HCT116 (cell line): ENCODE measurements at regions not wholly inside any gene's neighbourhood (a gene's known extent, or its start where the extent isn't known, plus 50 kb on each side); places are given as distances from the start of the nearest gene placed in this dataset.

ENCODE experiments used
- ATAC-seq: fragments of 200-7000 bp; cut with Tn5 transposase; 2 replicates; pipeline ENCODE4 v1.9.1; 2020; ENCODE audit warnings: mild to moderate bottlenecking, moderate library complexity
- BruUV-seq: library from RNA; stranded (reverse); fragments of 400-500 nt; replicated peaks from 2 replicates; lab custom pipeline; 2021; lab: Mats Ljungman, UMichigan
- CTCF ChIA-PET: fragments of 300-600 bp; sonication (Branson Sonifier 250); formaldehyde crosslinking; loops from one replicate; lab custom pipeline; 2021; ENCODE audit warnings: antibody characterized with exemption; lab: Charles Lee
- POLR2A ChIA-PET: fragments of 300-600, 350-600 bp; sonication (Branson Sonifier 250); formaldehyde crosslinking; loops from one replicate; lab custom pipeline; 2021; ENCODE audit warnings: antibody characterized with exemption; lab: Charles Lee
- RAD21 ChIA-PET, 2 experiments: fragments of 300-600 bp; sonication (Branson Sonifier 250); formaldehyde crosslinking; loops; one replicate each; lab custom pipeline; 2023; ENCODE audit warnings: low total read pairs in 2 of 2; ENCODE audit not compliant: uncharacterized antibody in 2 of 2, unreplicated experiment in 2 of 2, low non-redundant PET in 1 of 2; lab: Charles Lee
- DNase-seq: peaks from one replicate; pipeline ENCODE4 v3.0.0-alpha.2; 2010; ENCODE audit warnings: low read depth, low spot score
- H2AFZ ChIP-seq: fragments of 200-600 bp; shearing (Covaris generic), sonication (generic); 2 replicates; pipeline ENCODE4 v1.6.1; 2017; ENCODE audit warnings: low read depth, mixed run types, mixed read lengths, antibody characterized with exemption, low read length; ENCODE audit not compliant: poor library complexity, severe bottlenecking
- H3K27ac ChIP-seq: 2 replicates; pipeline ENCODE4 v1.5.1; 2012; ENCODE audit warnings: low read depth, low read length
- H3K27me3 ChIP-seq: fragments of 200-600 bp; sonication (generic); 2 replicates; pipeline ENCODE4 v1.6.1; 2016; ENCODE audit warnings: mixed run types, low read length, mixed read lengths; ENCODE audit not compliant: insufficient read depth
- H3K36me3 ChIP-seq, 2 experiments: fragments of 200-500 bp in 1 of 2; fragments of 200-600 bp in 1 of 2; sonication (Bioruptor generic) in 1 of 2; sonication (generic) in 1 of 2; 2 replicates each; pipeline versions ENCODE4 v1.5.1 to v1.6.1; 2014 to 2016; ENCODE audit warnings: low read length in 2 of 2, inconsistent platforms in 1 of 2, mixed read lengths in 1 of 2, mixed run types in 1 of 2; ENCODE audit not compliant: insufficient read depth in 2 of 2, control insufficient read depth in 1 of 2
- H3K4me1 ChIP-seq, 2 experiments: fragments of 200-600 bp in 1 of 2; sonication (generic) in 1 of 2; 2 replicates each; pipeline versions ENCODE4 v1.5.1 to v1.6.1; 2012 to 2017; ENCODE audit warnings: low read length in 2 of 2, inconsistent platforms in 1 of 2, mild to moderate bottlenecking in 1 of 2, mixed read lengths in 1 of 2, mixed run types in 1 of 2, moderate library complexity in 1 of 2; ENCODE audit not compliant: insufficient read depth in 2 of 2, control insufficient read depth in 1 of 2
- H3K4me2 ChIP-seq: fragments of 200-600 bp; sonication (generic); 2 replicates; pipeline ENCODE4 v1.6.1; 2017; ENCODE audit warnings: mixed run types, low read length, mixed read lengths
- H3K4me3 ChIP-seq, 2 experiments: fragments of 200-600 bp in 1 of 2; sonication (generic) in 1 of 2; replicated peaks in 1 of 2; 2 replicates each; pipeline ENCODE4 v1.5.1; 2011 to 2016; ENCODE audit warnings: low read length in 2 of 2, control low read depth in 1 of 2, low read depth in 1 of 2, mild to moderate bottlenecking in 1 of 2, mixed read lengths in 1 of 2, mixed run types in 1 of 2
- H3K79me2 ChIP-seq: fragments of 200-600 bp; sonication (generic); 2 replicates; pipeline ENCODE4 v1.6.1; 2017; ENCODE audit warnings: mild to moderate bottlenecking, mixed run types, low read length, moderate library complexity, mixed read lengths; ENCODE audit not compliant: insufficient read depth
- H3K9ac ChIP-seq: fragments of 200-600 bp; sonication (generic); 2 replicates; pipeline ENCODE4 v1.6.1; 2016; ENCODE audit warnings: low read length, mixed read lengths
- H3K9me2 ChIP-seq: fragments of 200-600 bp; sonication (generic), shearing (Covaris generic); 2 replicates; pipeline ENCODE4 v1.6.1; 2017; ENCODE audit warnings: mixed run types, mild to moderate bottlenecking, moderate library complexity; ENCODE audit not compliant: insufficient read depth
- H3K9me3 ChIP-seq, 2 experiments: fragments of 200-500 bp in 1 of 2; fragments of 200-600 bp in 1 of 2; sonication (Bioruptor generic) in 1 of 2; sonication (generic) in 1 of 2; 2 replicates each; pipeline ENCODE4 v1.6.1; 2014 to 2017; ENCODE audit warnings: low read length in 2 of 2, mixed read lengths in 2 of 2, inconsistent platforms in 1 of 2, low read depth in 1 of 2, mild to moderate bottlenecking in 1 of 2, mixed run types in 1 of 2, moderate library complexity in 1 of 2; ENCODE audit not compliant: control insufficient read depth in 1 of 2, insufficient read depth in 1 of 2
- H4K20me1 ChIP-seq: fragments of 200-600 bp; sonication (generic), shearing (Covaris generic); 2 replicates; pipeline ENCODE4 v1.6.1; 2017; ENCODE audit warnings: mixed run types, mild to moderate bottlenecking, moderate library complexity; ENCODE audit not compliant: insufficient read depth
- ATF3 ChIP-seq: IDR thresholded peaks from 2 replicates; pipeline ENCODE4 v1.6.1; 2012
- CBX3 ChIP-seq: IDR thresholded peaks from 2 replicates; pipeline ENCODE4 v1.6.1; 2012; ENCODE audit warnings: low read depth
- CEBPB ChIP-seq: IDR thresholded peaks from 2 replicates; pipeline ENCODE4 v1.6.1; 2012; ENCODE audit warnings: low read depth
- CTCF ChIP-seq, 3 experiments: fragments of 200-600 bp in 1 of 3; sonication (generic) in 1 of 3; IDR thresholded peaks in 2 of 3; conservative IDR thresholded peaks in 1 of 3; 2 replicates each; pipeline ENCODE4 v1.5.1; 2012 to 2017; ENCODE audit warnings: low read depth in 2 of 3, low read length in 2 of 3, antibody characterized with exemption in 1 of 3, borderline replicate concordance in 1 of 3, control low read depth in 1 of 3, mild to moderate bottlenecking in 1 of 3, mixed read lengths in 1 of 3, mixed run types in 1 of 3, moderate library complexity in 1 of 3; ENCODE audit not compliant: insufficient read depth in 1 of 3
- EGR1 ChIP-seq: IDR thresholded peaks from 2 replicates; pipeline ENCODE4 v1.6.1; 2012; ENCODE audit warnings: low read depth
- EZH2phosphoT487 ChIP-seq: fragments of 200-600 bp; IDR thresholded peaks from 2 replicates; pipeline ENCODE4 v1.6.1; 2018; ENCODE audit warnings: antibody characterized with exemption, borderline replicate concordance
- FOSL1 ChIP-seq: IDR thresholded peaks from 2 replicates; pipeline ENCODE4 v1.6.1; 2012; ENCODE audit warnings: low read depth
- JUND ChIP-seq: IDR thresholded peaks from 2 replicates; pipeline ENCODE4 v1.6.1; 2012
- POLR2A ChIP-seq: IDR thresholded peaks from 2 replicates; pipeline ENCODE4 v1.7.0; 2011; ENCODE audit warnings: borderline replicate concordance; ENCODE audit not compliant: insufficient read depth, insufficient read length; ENCODE audit errors: extremely low read depth
- POLR2AphosphoS5 ChIP-seq: IDR thresholded peaks from 2 replicates; pipeline ENCODE4 v1.6.1; 2011; ENCODE audit warnings: mild to moderate bottlenecking, low read depth, low read length, moderate library complexity
- RAD21 ChIP-seq: IDR thresholded peaks from 2 replicates; pipeline ENCODE4 v1.6.1; 2012; ENCODE audit warnings: low read depth, mild to moderate bottlenecking
- SIN3A ChIP-seq: IDR thresholded peaks from 2 replicates; pipeline ENCODE4 v1.6.1; 2012; ENCODE audit warnings: low read depth
- SP1 ChIP-seq: IDR thresholded peaks from 2 replicates; pipeline ENCODE4 v1.6.1; 2012; ENCODE audit warnings: low read depth
- SRF ChIP-seq: IDR thresholded peaks from 2 replicates; pipeline ENCODE4 v1.6.1; 2012; ENCODE audit warnings: low read depth
- TCF7L2 ChIP-seq: IDR thresholded peaks from 2 replicates; pipeline ENCODE4 v1.7.0; 2011; ENCODE audit warnings: borderline replicate concordance, inconsistent platforms; ENCODE audit not compliant: insufficient read depth, insufficient read length; ENCODE audit errors: extremely low read depth
- YY1 ChIP-seq: IDR thresholded peaks from 2 replicates; pipeline ENCODE4 v1.6.1; 2011; ENCODE audit warnings: low read length, low read depth, moderate library complexity, mild to moderate bottlenecking; ENCODE audit not compliant: insufficient replicate concordance; ENCODE audit errors: extremely low read depth
- intact Hi-C: fragments of 100-400 bp; cut with micrococcal nuclease; formaldehyde crosslinking; loops from 2 replicates; pipeline ENCODE4 v1.10.0; 2022
- TF ChIP-seq, protein P1 (sequence below): IDR thresholded peaks from 2 replicates; pipeline ENCODE4 v1.6.1; 2011; ENCODE audit warnings: mild to moderate bottlenecking, low read length, moderate library complexity; ENCODE audit not compliant: insufficient replicate concordance; ENCODE audit errors: extremely low read depth
- TF ChIP-seq, protein P2 (sequence below): IDR thresholded peaks from 2 replicates; pipeline ENCODE4 v1.6.1; 2012

GRCh38 chr6:81938014-81938856, 185.8 kb upstream of the TENT5A start:
- ChIA-PET POLR2A (interaction anchor here (1.0 kb wide), 1 partner anchor 186 kb away, joined by 3 read pairs; the partner anchor contains the start of gene TENT5A), RAD21 (no interaction called here), CTCF (no interaction called here)
- Histone ChIP-seq H3K4me2 (peak overlapping the region; percentile 64), H3K9me3 (no peaks in the 10 kb centered on the region), H4K20me1 (no peaks in the 10 kb centered on the region), H3K27me3 (no peaks in the 10 kb centered on the region), H3K27ac (no peak overlapping the region), H3K4me3 (peak overlapping the region in 1 of 2 experiments; percentile 26; a peak in 3 of 4 replicates), H3K9ac (peak overlapping the region; percentile 54), H2AFZ (peak overlapping the region; percentile 30), H3K4me1 (peaks cover 23 to 79% of the 10 kb centered on the region in 2 experiments), H3K79me2 (no peaks in the 10 kb centered on the region), H3K36me3 (no peaks in the 10 kb centered on the region), H3K9me2 (no peaks in the 10 kb centered on the region)
- TSS peak; percentile 92 for BruUV-seq
- DNase-seq = peak; percentile 96
- intact Hi-C loops = no loop called here
- TF ChIP-seq, protein P1, sequence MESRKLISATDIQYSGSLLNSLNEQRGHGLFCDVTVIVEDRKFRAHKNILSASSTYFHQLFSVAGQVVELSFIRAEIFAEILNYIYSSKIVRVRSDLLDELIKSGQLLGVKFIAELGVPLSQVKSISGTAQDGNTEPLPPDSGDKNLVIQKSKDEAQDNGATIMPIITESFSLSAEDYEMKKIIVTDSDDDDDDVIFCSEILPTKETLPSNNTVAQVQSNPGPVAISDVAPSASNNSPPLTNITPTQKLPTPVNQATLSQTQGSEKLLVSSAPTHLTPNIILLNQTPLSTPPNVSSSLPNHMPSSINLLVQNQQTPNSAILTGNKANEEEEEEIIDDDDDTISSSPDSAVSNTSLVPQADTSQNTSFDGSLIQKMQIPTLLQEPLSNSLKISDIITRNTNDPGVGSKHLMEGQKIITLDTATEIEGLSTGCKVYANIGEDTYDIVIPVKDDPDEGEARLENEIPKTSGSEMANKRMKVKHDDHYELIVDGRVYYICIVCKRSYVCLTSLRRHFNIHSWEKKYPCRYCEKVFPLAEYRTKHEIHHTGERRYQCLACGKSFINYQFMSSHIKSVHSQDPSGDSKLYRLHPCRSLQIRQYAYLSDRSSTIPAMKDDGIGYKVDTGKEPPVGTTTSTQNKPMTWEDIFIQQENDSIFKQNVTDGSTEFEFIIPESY = no peak
- TF ChIP-seq FOSL1 (peak; percentile 93), SRF (peak; percentile 75; the same call in 1 of the 2 replicates), ATF3 (peak; percentile 86), CTCF (IDR thresholded peaks at IDR 0.05 in 2 of 3, conservative IDR thresholded peaks at IDR 0.05 in 1 of 3; ENCODE audit: borderline replicate concordance in 1 of 3, insufficient read depth in 1 of 3, low read depth in 2 of 3, low read length in 2 of 3) (no peak), CBX3 (peak; percentile 69; the same call in 1 of the 2 replicates), EZH2phosphoT487 (no peak), SIN3A (peak; percentile 60; the same call in 1 of the 2 replicates), POLR2A (no peak), POLR2AphosphoS5 (peak; percentile 56; the same call in 1 of the 2 replicates), JUND (peak; percentile 93), YY1 (no peak), RAD21 (no peak), TCF7L2 (no peak), CEBPB (peak; percentile 85), SP1 (peak; percentile 85), EGR1 (0 out of 2 replicates have a peak, but pooled peaks have one; percentile 18)
- TF ChIP-seq, protein P2, sequence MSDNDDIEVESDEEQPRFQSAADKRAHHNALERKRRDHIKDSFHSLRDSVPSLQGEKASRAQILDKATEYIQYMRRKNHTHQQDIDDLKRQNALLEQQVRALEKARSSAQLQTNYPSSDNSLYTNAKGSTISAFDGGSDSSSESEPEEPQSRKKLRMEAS = peak; percentile 65; the same call in 1 of the 2 replicates
- ATAC-seq = peak; percentile 83
